ENCODE measurements at regions not wholly inside any gene's neighbourhood (a gene's known extent, or its start where the extent isn't known, plus 50 kb on each side); places are given as distances from the start of the nearest gene placed in this dataset.

GRCh38 chr13:26155568-26155967, 66.5 kb downstream of the RNF6 start:
- Histone ChIP-seq H3K36me3 (ENCODE audit: insufficient read depth, low read length) (no peaks in the 10 kb centered on the region), H3K9ac (ENCODE audit: insufficient read length) (no peak overlapping the region), H3K27ac (no peak overlapping the region), H3K9me3 (ENCODE audit: low read depth, low read length) (no peaks in the 10 kb centered on the region), H3K4me3 (no peak overlapping the region)
- DNase-seq (ENCODE audit: low read depth, low spot score), result no peak
- TF ChIP-seq EZH2 (IDR thresholded peaks at IDR 0.05) (no peak), FOXP2 (optimal IDR thresholded peaks at IDR 0.05; ENCODE audit: control extremely low read depth, extremely low read length, insufficient read depth) (no peak), POLR2AphosphoS5 (IDR thresholded peaks at IDR 0.05; ENCODE audit: borderline replicate concordance, low read depth, low read length) (no peak)

GRCh38 chr13:26133851-26134250, 82.0 kb upstream of the SHISA2 start:
- no peak for TF ChIP-seq EZH2 (IDR thresholded peaks at IDR 0.05)
- no peak for TF ChIP-seq POLR2AphosphoS5 (IDR thresholded peaks at IDR 0.05; ENCODE audit: borderline replicate concordance, low read depth, low read length)
- TF ChIP-seq FOXP2 (optimal IDR thresholded peaks at IDR 0.05; ENCODE audit: control extremely low read depth, extremely low read length, insufficient read depth), result no peak
- Histone ChIP-seq H3K36me3 (ENCODE audit: insufficient read depth, low read length) (no peaks in the 10 kb centered on the region), H3K27ac (no peak overlapping the region), H3K4me3 (no peak overlapping the region), H3K9me3 (ENCODE audit: low read depth, low read length) (no peaks in the 10 kb centered on the region), H3K9ac (ENCODE audit: insufficient read length) (no peak overlapping the region)
- no peak for DNase-seq (ENCODE audit: low read depth, low spot score)

GRCh38 chr13:26133286-26133685, 81.5 kb upstream of the SHISA2 start:
- no peak overlapping the region for H3K27ac ChIP-seq
- no peak overlapping the region for H3K9ac ChIP-seq (ENCODE audit: insufficient read length)
- H3K9me3 ChIP-seq (ENCODE audit: low read depth, low read length), result no peaks in the 10 kb centered on the region
- no peaks in the 10 kb centered on the region for H3K36me3 ChIP-seq (ENCODE audit: insufficient read depth, low read length)
- H3K4me3 ChIP-seq, result no peak overlapping the region
- TF ChIP-seq FOXP2 (optimal IDR thresholded peaks at IDR 0.05; ENCODE audit: control extremely low read depth, extremely low read length, insufficient read depth) (no peak), EZH2 (IDR thresholded peaks at IDR 0.05) (no peak), POLR2AphosphoS5 (IDR thresholded peaks at IDR 0.05; ENCODE audit: borderline replicate concordance, low read depth, low read length) (no peak)
- DNase-seq (ENCODE audit: low read depth, low spot score), result no peak

- H3K36me3 ChIP-seq (ENCODE audit: insufficient read depth, low read length), result no peaks in the 10 kb centered on the region
- no peaks in the 10 kb centered on the region for H3K9me3 ChIP-seq (ENCODE audit: low read depth, low read length)
- TF ChIP-seq POLR2AphosphoS5 (IDR thresholded peaks at IDR 0.05; ENCODE audit: borderline replicate concordance, low read depth, low read length) (no peak), EZH2 (IDR thresholded peaks at IDR 0.05) (no peak), FOXP2 (optimal IDR thresholded peaks at IDR 0.05; ENCODE audit: control extremely low read depth, extremely low read length, insufficient read depth) (no peak)
- H3K9ac ChIP-seq (ENCODE audit: insufficient read length), result no peak overlapping the region
- H3K4me3 ChIP-seq, result no peak overlapping the region
- no peak overlapping the region for H3K27ac ChIP-seq
- peak; percentile 8 for DNase-seq (ENCODE audit: low read depth, low spot score)
Observed at GRCh38 chr13:26132756-26133155, 80.9 kb upstream of the SHISA2 start.

GRCh38 chr13:26128676-26129075, 76.9 kb upstream of the SHISA2 start:
- peak; percentile 66 for DNase-seq (ENCODE audit: low read depth, low spot score)
- TF ChIP-seq FOXP2 (optimal IDR thresholded peaks at IDR 0.05; ENCODE audit: control extremely low read depth, extremely low read length, insufficient read depth) (no peak), EZH2 (IDR thresholded peaks at IDR 0.05) (no peak), POLR2AphosphoS5 (IDR thresholded peaks at IDR 0.05; ENCODE audit: borderline replicate concordance, low read depth, low read length) (no peak)
- Histone ChIP-seq H3K9me3 (ENCODE audit: low read depth, low read length) (no peaks in the 10 kb centered on the region), H3K9ac (ENCODE audit: insufficient read length) (no peak overlapping the region), H3K27ac (no peak overlapping the region), H3K36me3 (ENCODE audit: insufficient read depth, low read length) (no peaks in the 10 kb centered on the region), H3K4me3 (no peak overlapping the region)

GRCh38 chr13:26117620-26118019, 65.8 kb upstream of the SHISA2 start:
- no peak for TF ChIP-seq FOXP2 (optimal IDR thresholded peaks at IDR 0.05; ENCODE audit: control extremely low read depth, extremely low read length, insufficient read depth)
- no peaks in the 10 kb centered on the region for H3K36me3 ChIP-seq (ENCODE audit: insufficient read depth, low read length)
- DNase-seq (ENCODE audit: low read depth, low spot score), result no peak
- no peaks in the 10 kb centered on the region for H3K9me3 ChIP-seq (ENCODE audit: low read depth, low read length)
- H3K4me3 ChIP-seq, result no peak overlapping the region
- H3K27ac ChIP-seq, result no peak overlapping the region
- H3K9ac ChIP-seq (ENCODE audit: insufficient read length), result no peak overlapping the region

GRCh38 chr13:26112843-26113242, 61.0 kb upstream of the SHISA2 start:
- no peak for TF ChIP-seq POLR2AphosphoS5 (IDR thresholded peaks at IDR 0.05; ENCODE audit: borderline replicate concordance, low read depth, low read length)
- no peak for TF ChIP-seq EZH2 (IDR thresholded peaks at IDR 0.05)
- no peak for TF ChIP-seq FOXP2 (optimal IDR thresholded peaks at IDR 0.05; ENCODE audit: control extremely low read depth, extremely low read length, insufficient read depth)
- Histone ChIP-seq H3K9me3 (ENCODE audit: low read depth, low read length) (no peaks in the 10 kb centered on the region), H3K4me3 (no peak overlapping the region), H3K27ac (no peak overlapping the region), H3K9ac (ENCODE audit: insufficient read length) (no peak overlapping the region), H3K36me3 (ENCODE audit: insufficient read depth, low read length) (no peaks in the 10 kb centered on the region)
- peak; percentile 8 for DNase-seq (ENCODE audit: low read depth, low spot score)

- H3K27ac ChIP-seq, result no peak overlapping the region
- H3K4me3 ChIP-seq, result no peak overlapping the region
- no peak for TF ChIP-seq FOXP2 (optimal IDR thresholded peaks at IDR 0.05; ENCODE audit: control extremely low read depth, extremely low read length, insufficient read depth)
- no peak for TF ChIP-seq EZH2 (IDR thresholded peaks at IDR 0.05)
- no peak for TF ChIP-seq POLR2AphosphoS5 (IDR thresholded peaks at IDR 0.05; ENCODE audit: borderline replicate concordance, low read depth, low read length)
- no peaks in the 10 kb centered on the region for H3K36me3 ChIP-seq (ENCODE audit: insufficient read depth, low read length)
- no peak for DNase-seq (ENCODE audit: low read depth, low spot score)
- no peak overlapping the region for H3K9ac ChIP-seq (ENCODE audit: insufficient read length)
- H3K9me3 ChIP-seq (ENCODE audit: low read depth, low read length), result no peaks in the 10 kb centered on the region
Observed at GRCh38 chr13:26111797-26112196, 60.0 kb upstream of the SHISA2 start.

Data from SK-N-MC (cell line).